Lung (tissue), 11 donors: ENCODE measurements at regions not wholly inside any gene's neighbourhood (a gene's known extent, or its start where the extent isn't known, plus 50 kb on each side); places are given as distances from the start of the nearest gene placed in this dataset.

Experiments
- ATAC-seq: fragments of 200-7000 bp; cut with Tn5 transposase; one replicate; pipeline ENCODE4 v1.9.1; 2020; ENCODE audit warnings: moderate number of reproducible peaks; ENCODE audit not compliant: insufficient read depth, low FRiP score
- DNase-seq, 3 donors: peaks; one replicate each; pipeline ENCODE4 v3.0.0-alpha.2; 2013 to 2017
- H3K27ac ChIP-seq, 2 donors: one replicate each; pipeline ENCODE4 v1.5.1; 2013; ENCODE audit warnings: mild to moderate bottlenecking in 2 of 2, moderate library complexity in 2 of 2, control low read depth in 1 of 2, inconsistent platforms in 1 of 2, low read depth in 1 of 2, low read length in 1 of 2
- H3K27me3 ChIP-seq, 3 donors: one replicate each; pipeline ENCODE4 v1.5.1; 2013; ENCODE audit warnings: low read length in 2 of 3; ENCODE audit not compliant: control insufficient read depth in 3 of 3, insufficient read depth in 3 of 3
- H3K36me3 ChIP-seq, 4 donors: one replicate each; pipeline ENCODE4 v1.5.1; 2013; ENCODE audit warnings: low read length in 4 of 4, mild to moderate bottlenecking in 1 of 4, moderate library complexity in 1 of 4; ENCODE audit not compliant: control insufficient read depth in 4 of 4, insufficient read depth in 4 of 4
- H3K4me1 ChIP-seq, 5 donors: one replicate each; pipeline ENCODE4 v1.5.1; 2013; ENCODE audit warnings: low read length in 5 of 5, mild to moderate bottlenecking in 2 of 5, moderate library complexity in 1 of 5; ENCODE audit not compliant: control insufficient read depth in 5 of 5, insufficient read depth in 5 of 5
- H3K4me3 ChIP-seq: one replicate; pipeline ENCODE4 v1.5.1; 2013; ENCODE audit warnings: mild to moderate bottlenecking, control low read depth, moderate library complexity
- H3K9ac ChIP-seq, 2 donors: one replicate each; pipeline ENCODE4 v1.5.1; 2013; ENCODE audit warnings: low read length in 2 of 2, control low read depth in 1 of 2; ENCODE audit not compliant: insufficient read depth in 1 of 2
- H3K9me3 ChIP-seq, 4 donors: one replicate each; pipeline ENCODE4 v1.5.1; 2013; ENCODE audit warnings: low read length in 3 of 4, mild to moderate bottlenecking in 1 of 4, moderate library complexity in 1 of 4; ENCODE audit not compliant: control insufficient read depth in 4 of 4, insufficient read depth in 3 of 4
- CTCF ChIP-seq: IDR thresholded peaks from 2 replicates; pipeline ENCODE4 v1.5.1; 2012; ENCODE audit warnings: mild to moderate bottlenecking; ENCODE audit errors: control extremely low read depth, extremely low read depth
- WGBS, 2 donors: extraction: QIAGEN DNeasy Blood & Tissue Kit; methylation state at CpG; one replicate each; pipeline ENCODE4 v1.1.7; 2013; 5-methylcytosine and 5-hydroxymethylcytosine counted together
- donor health status: control.
- donor health status: control.
- donor health status: Bipolar disorder and iron deficiency.
- donor health status: healthy.
- donor health status: DM: yes; HTN: yes; CAD: no.

- WGBS, 2 donors: 69 to 79% methylated on average over 4 of the region's 4 CpGs
- H3K9me3 ChIP-seq: peaks cover 0 to 2% (median 0%) of the 10 kb centered on the region in 4 donors
- H3K9ac ChIP-seq: no peak overlapping the region
- H3K4me3 ChIP-seq: no peak overlapping the region
- H3K36me3 ChIP-seq: no peaks in the 10 kb centered on the region
- no peak overlapping the region for H3K27ac ChIP-seq
- peaks cover 0 to 6% (median 5%) of the 10 kb centered on the region in 3 donors for H3K27me3 ChIP-seq
- no peak for TF ChIP-seq CTCF
- ATAC-seq: no peak
- H3K4me1 ChIP-seq: no peaks in the 10 kb centered on the region
- DNase-seq: no peak
These were observed 75.1 kb upstream of the SLC6A11 start for GRCh38 chr3:10740954-10741353.

GRCh38 chr3:10741891-10742671, 73.9 kb upstream of the SLC6A11 start:
- H3K36me3 ChIP-seq: no peaks in the 10 kb centered on the region
- H3K4me3 ChIP-seq: no peak overlapping the region
- H3K9me3 ChIP-seq: peaks cover 0 to 4% (median 0%) of the 10 kb centered on the region in 4 donors
- no peak for TF ChIP-seq CTCF
- WGBS, 2 donors: 76 to 89% methylated on average over 10 of the region's 10 CpGs
- H3K9ac ChIP-seq: no peak overlapping the region
- no peak for ATAC-seq
- no peaks in the 10 kb centered on the region for H3K4me1 ChIP-seq
- no peak for DNase-seq
- H3K27ac ChIP-seq: no peak overlapping the region
- peaks cover 0 to 6% (median 5%) of the 10 kb centered on the region in 3 donors for H3K27me3 ChIP-seq

DNA sequence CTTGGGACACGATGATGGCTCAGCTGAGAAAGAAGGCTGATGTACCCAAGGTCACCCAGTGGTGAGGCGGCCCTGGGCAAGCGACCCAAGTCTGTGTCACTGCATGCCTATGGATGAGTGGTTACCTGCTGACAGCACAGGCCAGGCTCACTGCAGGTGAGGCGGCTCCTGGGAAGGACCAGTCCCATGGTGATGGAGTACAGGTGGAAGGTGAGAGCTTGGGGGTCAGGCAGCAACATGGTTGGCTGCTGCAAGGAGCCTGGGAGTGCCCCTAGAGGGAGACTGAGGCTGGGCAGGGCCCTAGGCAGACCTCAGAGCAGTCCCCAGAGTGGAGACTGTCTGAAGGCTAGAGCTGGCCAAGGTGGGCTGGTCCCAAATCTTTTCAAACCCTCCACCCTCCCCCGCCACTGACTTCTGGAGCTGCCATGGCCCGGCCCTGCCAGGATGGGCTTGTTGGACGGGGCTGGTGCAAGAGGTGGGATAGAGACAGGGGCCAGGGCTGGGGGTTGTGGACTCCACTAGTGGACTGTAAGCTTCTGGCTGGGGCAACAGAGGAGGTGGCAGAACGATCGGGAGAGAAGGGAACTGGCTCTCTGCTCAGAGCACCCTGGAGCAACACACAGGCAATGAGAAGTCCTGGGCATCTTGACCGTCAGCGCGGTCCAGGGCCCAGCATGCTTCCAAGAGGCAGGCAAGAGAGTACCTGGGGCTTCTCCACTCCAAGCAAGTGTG, 72.5 kb upstream of the SLC6A11 start:
- no peak for TF ChIP-seq CTCF
- 88 to 92% methylated on average over 12 of the region's 12 CpGs for WGBS, 2 donors
- Histone ChIP-seq H3K36me3 (no peaks in the 10 kb centered on the region), H3K4me3 (no peak overlapping the region), H3K27me3 (no peaks in the 10 kb centered on the region), H3K27ac (no peak overlapping the region), H3K4me1 (no peaks in the 10 kb centered on the region), H3K9ac (no peak overlapping the region), H3K9me3 (peaks cover 0 to 4% (median 0%) of the 10 kb centered on the region in 4 donors)
- ATAC-seq (no peak), DNase-seq (no peak)
